ENCODE measurements at regions not wholly inside any gene's neighbourhood (a gene's known extent, or its start where the extent isn't known, plus 50 kb on each side); places are given as distances from the start of the nearest gene placed in this dataset.

DNA sequence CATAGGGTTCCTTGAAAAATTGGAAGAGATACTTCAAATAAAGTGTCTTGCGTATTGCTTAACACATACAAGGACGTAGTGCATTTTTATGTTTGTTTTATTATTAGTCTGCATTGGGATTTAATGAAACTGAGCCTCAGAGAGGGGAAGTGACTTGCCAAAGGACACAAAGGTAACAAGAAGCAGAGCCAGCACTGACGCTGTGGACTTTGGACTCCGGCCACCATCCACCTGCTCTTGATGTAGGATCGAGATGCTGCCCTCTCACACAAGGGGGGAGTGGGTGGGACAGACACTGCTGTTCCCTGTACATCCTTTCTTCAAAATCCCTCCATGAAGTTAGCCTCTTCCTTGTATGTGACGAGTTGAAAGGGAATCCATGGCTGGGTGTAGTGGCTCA is 435.4 kb upstream of the RGMA start:
- Mint-ChIP-seq H3K27ac (no peak overlapping the region), H3K27me3 (ENCODE audit: low read depth) (no peaks in the 10 kb centered on the region), H3K36me3 (ENCODE audit: insufficient read depth in 2 of 2) (no peaks in the 10 kb centered on the region), H3K4me3 (no peak overlapping the region), H3K4me1 (ENCODE audit: low read depth) (no peaks in the 10 kb centered on the region), H3K9me3 (no peaks in the 10 kb centered on the region)
- no peak for DNase-seq
- ATAC-seq (replicated peaks in 1 of 2): no peak

DNA sequence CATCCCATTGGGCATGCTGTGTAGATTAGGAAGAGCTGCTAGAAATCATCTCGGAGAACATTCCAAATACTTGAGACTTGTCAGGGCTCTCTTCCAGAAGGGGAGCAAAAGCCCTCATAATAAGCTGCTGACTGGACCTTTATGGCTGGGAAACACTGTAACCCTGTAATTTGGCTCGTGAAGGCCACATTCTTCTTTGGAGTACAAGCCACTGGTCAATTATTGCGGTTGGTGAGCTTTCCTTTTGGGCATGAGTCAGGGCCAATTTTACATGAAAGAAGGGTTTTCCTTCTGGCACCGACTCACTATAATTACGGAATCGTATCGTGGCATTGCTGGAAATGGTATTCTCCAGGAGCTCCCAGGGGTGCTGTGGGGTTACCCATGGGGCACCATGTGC is 434.5 kb upstream of the RGMA start:
- H3K36me3 Mint-ChIP-seq (ENCODE audit: insufficient read depth in 2 of 2): no peaks in the 10 kb centered on the region
- H3K4me3 Mint-ChIP-seq: no peak overlapping the region
- DNase-seq: no peak
- no peak for ATAC-seq (replicated peaks in 1 of 2)
- no peaks in the 10 kb centered on the region for H3K27me3 Mint-ChIP-seq (ENCODE audit: low read depth)
- no peak overlapping the region for H3K27ac Mint-ChIP-seq
- H3K9me3 Mint-ChIP-seq: no peaks in the 10 kb centered on the region
- no peaks in the 10 kb centered on the region for H3K4me1 Mint-ChIP-seq (ENCODE audit: low read depth)

DNA sequence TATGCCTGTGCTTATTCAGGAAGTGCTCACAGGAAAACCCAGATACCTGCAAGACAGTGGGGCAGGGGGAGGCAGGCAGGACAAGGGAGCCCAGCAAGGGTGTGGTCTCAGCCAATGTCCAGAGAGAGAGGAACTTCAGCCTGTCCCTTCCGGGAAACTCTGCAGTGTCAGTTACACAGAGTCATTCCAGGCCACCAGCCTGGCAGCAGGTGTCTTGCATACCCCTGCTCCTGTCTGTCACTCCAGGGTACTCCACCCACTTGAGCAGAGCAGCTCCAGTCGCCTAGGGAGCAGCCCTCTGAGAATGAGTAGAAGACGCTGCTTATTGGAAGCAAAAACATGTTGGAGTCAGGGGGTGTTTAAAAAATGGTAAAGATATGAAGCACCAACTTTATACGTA is 431.2 kb upstream of the RGMA start:
- DNase-seq: no peak
- H3K27ac Mint-ChIP-seq: no peak overlapping the region
- no peak overlapping the region for H3K4me3 Mint-ChIP-seq
- no peaks in the 10 kb centered on the region for H3K4me1 Mint-ChIP-seq (ENCODE audit: low read depth)
- no peaks in the 10 kb centered on the region for H3K9me3 Mint-ChIP-seq
- peaks cover 8% of the 10 kb centered on the region for H3K27me3 Mint-ChIP-seq (ENCODE audit: low read depth)
- no peak for ATAC-seq (replicated peaks in 1 of 2)
- H3K36me3 Mint-ChIP-seq (ENCODE audit: insufficient read depth in 2 of 2): no peaks in the 10 kb centered on the region

DNA sequence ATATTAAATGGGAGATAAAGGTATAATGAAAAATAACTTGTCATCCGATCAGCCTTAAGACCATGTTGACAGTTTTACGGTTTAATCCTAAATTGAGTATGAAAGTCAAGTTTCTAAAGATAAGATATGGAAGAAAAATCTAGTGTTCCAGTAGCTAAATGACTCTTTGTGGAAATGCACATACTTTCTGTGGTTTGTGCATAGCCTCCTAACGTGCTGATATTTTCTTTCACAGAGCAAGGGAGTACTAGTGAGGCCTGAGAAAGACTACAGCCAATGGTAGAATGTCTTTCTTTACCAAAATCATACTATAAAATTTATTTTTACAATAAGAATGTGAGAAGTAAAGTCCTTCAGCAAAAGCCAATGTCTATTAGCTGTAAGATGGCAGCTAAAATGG is 430.6 kb upstream of the RGMA start:
- ATAC-seq (replicated peaks in 1 of 2) (no peak), DNase-seq (no peak)
- Mint-ChIP-seq H3K4me3 (no peak overlapping the region), H3K27ac (no peak overlapping the region), H3K27me3 (ENCODE audit: low read depth) (peaks cover 8% of the 10 kb centered on the region), H3K9me3 (no peaks in the 10 kb centered on the region), H3K36me3 (ENCODE audit: insufficient read depth in 2 of 2) (no peaks in the 10 kb centered on the region), H3K4me1 (ENCODE audit: low read depth) (no peaks in the 10 kb centered on the region)

DNA sequence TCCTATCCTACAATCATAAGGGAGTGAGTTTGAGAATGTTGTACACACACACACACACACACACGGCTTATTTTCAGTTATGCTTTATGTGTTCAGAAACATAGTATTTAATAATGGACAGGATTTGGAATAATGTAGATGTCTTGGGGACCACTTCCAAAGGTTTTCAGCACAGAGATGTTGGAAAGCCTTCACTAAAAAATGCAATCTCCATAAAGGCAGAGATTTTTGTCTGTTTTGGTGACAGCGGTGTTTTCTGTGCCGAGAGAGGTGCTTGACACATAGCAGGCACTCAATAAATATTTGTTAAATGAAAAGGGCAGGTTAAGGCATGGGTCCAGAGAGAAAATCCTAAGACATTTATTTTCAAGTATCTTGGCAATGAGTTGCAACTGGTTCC is 428.2 kb upstream of the RGMA start:
- ATAC-seq (replicated peaks in 1 of 2) (no peak), DNase-seq (no peak)
- H3K27me3 Mint-ChIP-seq (ENCODE audit: low read depth): peaks cover 8% of the 10 kb centered on the region
- H3K4me3 Mint-ChIP-seq: no peak overlapping the region
- H3K4me1 Mint-ChIP-seq (ENCODE audit: low read depth): no peaks in the 10 kb centered on the region
- no peak overlapping the region for H3K27ac Mint-ChIP-seq
- H3K36me3 Mint-ChIP-seq (ENCODE audit: insufficient read depth in 2 of 2): no peaks in the 10 kb centered on the region
- H3K9me3 Mint-ChIP-seq: no peaks in the 10 kb centered on the region

DNA sequence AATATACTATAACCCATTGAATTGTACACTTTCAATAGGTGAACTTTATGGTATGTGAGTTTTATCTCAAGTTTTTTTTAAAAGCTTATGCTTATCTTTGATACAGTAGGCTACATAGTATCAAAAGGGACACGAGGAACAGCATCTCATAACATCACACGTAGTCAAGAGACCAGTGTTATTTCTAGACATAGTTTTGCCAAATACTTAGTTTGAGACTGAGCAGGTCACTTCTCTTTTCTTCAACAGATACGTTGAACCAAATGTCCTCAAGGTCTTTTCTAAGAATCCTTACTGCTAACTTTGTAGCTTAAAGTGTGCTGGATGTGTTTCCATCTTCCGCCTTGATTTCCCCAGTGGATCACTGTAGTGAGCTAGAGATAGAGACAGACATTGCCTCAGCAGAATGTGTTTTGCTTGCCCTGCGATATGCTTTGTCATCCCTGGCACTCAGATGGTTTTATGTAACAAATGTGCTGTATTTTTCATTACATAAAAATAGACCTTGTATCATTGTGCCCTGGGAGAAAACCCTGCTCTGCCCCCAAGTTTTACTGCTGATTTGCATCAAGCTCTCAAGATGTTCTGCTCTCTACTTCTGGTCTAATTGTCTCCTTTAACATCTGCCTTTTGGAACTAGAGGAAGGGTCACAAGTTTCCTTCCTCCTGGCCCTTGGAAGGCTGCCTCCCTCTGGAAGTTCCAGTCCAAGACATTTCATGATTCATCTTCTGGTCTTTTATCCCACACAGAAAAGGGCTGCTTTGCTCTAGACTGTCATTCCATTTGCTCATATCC is 426.4 kb upstream of the RGMA start:
- H3K36me3 Mint-ChIP-seq (ENCODE audit: insufficient read depth in 2 of 2): no peaks in the 10 kb centered on the region
- DNase-seq: no peak
- H3K9me3 Mint-ChIP-seq: no peaks in the 10 kb centered on the region
- ATAC-seq (replicated peaks in 1 of 2): no peak
- H3K4me3 Mint-ChIP-seq: no peak overlapping the region
- H3K4me1 Mint-ChIP-seq (ENCODE audit: low read depth): no peaks in the 10 kb centered on the region
- H3K27me3 Mint-ChIP-seq (ENCODE audit: low read depth): peaks cover 8% of the 10 kb centered on the region
- no peak overlapping the region for H3K27ac Mint-ChIP-seq

DNA sequence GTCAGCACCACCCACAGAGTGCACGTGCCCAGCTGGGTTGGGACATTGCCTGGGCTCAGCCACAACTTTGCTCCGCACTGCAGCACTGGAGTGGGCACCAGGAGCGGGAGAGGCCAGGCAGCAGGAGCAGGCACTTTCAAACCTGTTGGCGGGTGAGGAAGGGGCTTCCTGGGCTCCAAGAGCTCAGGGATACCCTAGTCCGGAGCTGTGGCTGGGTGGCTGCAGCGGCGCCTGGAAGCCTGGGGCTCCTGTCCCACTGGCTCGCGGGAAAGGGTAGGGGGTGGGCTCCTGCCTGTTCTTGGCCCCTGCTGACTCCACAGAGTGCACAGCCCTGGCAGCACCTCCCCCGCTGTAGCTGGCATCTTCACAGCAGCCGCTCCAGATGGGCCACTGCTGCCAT is 417.6 kb upstream of the RGMA start:
- Mint-ChIP-seq H3K27me3 (ENCODE audit: low read depth) (no peaks in the 10 kb centered on the region), H3K4me3 (no peak overlapping the region), H3K36me3 (ENCODE audit: insufficient read depth in 2 of 2) (no peaks in the 10 kb centered on the region), H3K27ac (no peak overlapping the region), H3K9me3 (no peaks in the 10 kb centered on the region), H3K4me1 (ENCODE audit: low read depth) (no peaks in the 10 kb centered on the region)
- ATAC-seq (replicated peaks in 1 of 2): no peak
- no peak for DNase-seq

DNA sequence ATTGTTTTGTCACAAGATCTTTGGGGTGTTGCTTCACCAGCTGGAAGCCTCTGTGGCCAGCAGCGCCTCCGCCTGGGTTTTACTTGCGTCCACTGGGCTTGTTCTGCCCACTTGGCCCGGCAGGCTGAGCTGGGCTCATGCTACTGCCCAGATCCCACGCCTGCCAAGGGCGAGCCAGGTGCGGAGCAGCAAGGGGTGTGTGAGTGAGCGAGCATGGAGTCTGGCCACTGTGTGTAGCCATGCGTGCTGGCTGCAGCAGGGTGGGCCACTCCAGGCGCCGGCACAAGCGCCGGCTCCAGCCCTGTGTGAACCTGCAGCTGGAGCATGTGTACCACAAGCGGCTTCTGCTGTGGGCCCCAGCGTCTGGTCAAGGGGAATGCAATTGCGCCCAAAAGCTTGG is 416.5 kb upstream of the RGMA start:
- no peak overlapping the region for H3K27ac Mint-ChIP-seq
- H3K4me3 Mint-ChIP-seq: no peak overlapping the region
- H3K4me1 Mint-ChIP-seq (ENCODE audit: low read depth): no peaks in the 10 kb centered on the region
- no peaks in the 10 kb centered on the region for H3K9me3 Mint-ChIP-seq
- ATAC-seq (replicated peaks in 1 of 2) (no peak), DNase-seq (no peak)
- no peaks in the 10 kb centered on the region for H3K27me3 Mint-ChIP-seq (ENCODE audit: low read depth)
- no peaks in the 10 kb centered on the region for H3K36me3 Mint-ChIP-seq (ENCODE audit: insufficient read depth in 2 of 2)

DNA sequence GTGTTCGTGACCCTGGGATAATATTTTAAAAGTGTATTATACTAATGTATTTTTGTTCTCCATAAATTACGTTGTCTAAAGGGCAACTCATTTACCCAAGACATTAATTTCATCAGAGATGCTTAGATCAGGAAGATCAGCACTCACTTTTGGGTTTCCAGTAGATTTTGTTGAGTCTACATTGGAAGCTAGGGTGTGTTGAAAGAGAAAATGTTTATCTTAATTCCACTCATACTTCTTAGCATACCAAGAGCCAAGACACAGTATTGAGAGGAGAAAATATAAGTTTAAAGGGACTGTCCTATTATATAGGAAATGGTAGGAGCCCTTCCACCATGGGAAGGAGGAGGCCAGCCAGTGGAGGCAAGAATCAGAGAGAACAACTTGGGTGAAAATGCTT is 412.9 kb upstream of the RGMA start:
- no peaks in the 10 kb centered on the region for H3K4me1 Mint-ChIP-seq (ENCODE audit: low read depth)
- H3K9me3 Mint-ChIP-seq: no peaks in the 10 kb centered on the region
- DNase-seq: no peak
- H3K27ac Mint-ChIP-seq: no peak overlapping the region
- peaks cover 9% of the 10 kb centered on the region for H3K27me3 Mint-ChIP-seq (ENCODE audit: low read depth)
- H3K4me3 Mint-ChIP-seq: no peak overlapping the region
- no peak for ATAC-seq (replicated peaks in 1 of 2)
- H3K36me3 Mint-ChIP-seq (ENCODE audit: insufficient read depth in 2 of 2): no peaks in the 10 kb centered on the region

DNA sequence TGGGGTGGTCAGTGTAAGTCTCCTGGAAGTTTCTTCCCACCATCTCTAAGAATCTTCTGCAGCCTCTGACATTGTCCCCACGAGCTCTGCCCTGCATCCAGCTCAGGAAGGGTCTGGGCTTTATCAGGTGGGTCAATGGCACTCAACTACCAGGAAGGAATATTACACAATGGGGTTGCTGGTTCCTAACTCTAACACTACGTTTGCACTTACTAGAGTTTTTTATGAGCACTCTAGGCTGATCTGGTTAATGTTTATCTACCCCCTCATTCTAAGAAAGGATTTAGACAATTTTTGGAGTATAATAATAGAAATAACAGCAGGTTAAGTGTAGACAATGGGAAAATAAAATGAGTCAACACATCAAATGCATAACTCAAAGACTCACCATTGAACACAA is 411.1 kb upstream of the RGMA start:
- no peak overlapping the region for H3K4me3 Mint-ChIP-seq
- no peak for DNase-seq
- H3K27me3 Mint-ChIP-seq (ENCODE audit: low read depth): peaks cover 9% of the 10 kb centered on the region
- no peaks in the 10 kb centered on the region for H3K4me1 Mint-ChIP-seq (ENCODE audit: low read depth)
- no peak for ATAC-seq (replicated peaks in 1 of 2)
- no peak overlapping the region for H3K27ac Mint-ChIP-seq
- H3K9me3 Mint-ChIP-seq: no peaks in the 10 kb centered on the region
- H3K36me3 Mint-ChIP-seq (ENCODE audit: insufficient read depth in 2 of 2): no peaks in the 10 kb centered on the region

DNA sequence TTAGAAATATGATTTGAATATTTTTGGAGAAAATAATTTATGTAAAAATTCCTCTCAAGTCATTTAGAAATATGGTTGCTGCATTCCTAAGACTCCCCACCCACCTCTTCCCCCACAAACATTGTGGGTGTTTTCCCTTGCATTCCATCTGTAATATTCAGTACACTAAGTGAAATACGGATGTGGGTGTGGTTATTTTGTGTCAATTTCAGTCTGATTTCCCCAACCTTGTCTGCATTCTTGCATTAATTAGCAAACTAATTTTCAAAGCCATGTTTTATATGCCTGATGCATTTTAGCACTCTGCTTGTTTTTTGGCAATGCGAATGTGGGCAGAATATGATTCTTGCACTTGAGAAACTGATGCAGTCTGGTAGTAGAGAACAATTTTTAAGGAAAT is 408.3 kb upstream of the RGMA start:
- Mint-ChIP-seq H3K36me3 (ENCODE audit: insufficient read depth in 2 of 2) (no peaks in the 10 kb centered on the region), H3K9me3 (no peaks in the 10 kb centered on the region), H3K27ac (no peak overlapping the region), H3K4me3 (no peak overlapping the region), H3K4me1 (ENCODE audit: low read depth) (no peaks in the 10 kb centered on the region), H3K27me3 (ENCODE audit: low read depth) (peaks cover 9% of the 10 kb centered on the region)
- no peak for DNase-seq
- no peak for ATAC-seq (replicated peaks in 1 of 2)

DNA sequence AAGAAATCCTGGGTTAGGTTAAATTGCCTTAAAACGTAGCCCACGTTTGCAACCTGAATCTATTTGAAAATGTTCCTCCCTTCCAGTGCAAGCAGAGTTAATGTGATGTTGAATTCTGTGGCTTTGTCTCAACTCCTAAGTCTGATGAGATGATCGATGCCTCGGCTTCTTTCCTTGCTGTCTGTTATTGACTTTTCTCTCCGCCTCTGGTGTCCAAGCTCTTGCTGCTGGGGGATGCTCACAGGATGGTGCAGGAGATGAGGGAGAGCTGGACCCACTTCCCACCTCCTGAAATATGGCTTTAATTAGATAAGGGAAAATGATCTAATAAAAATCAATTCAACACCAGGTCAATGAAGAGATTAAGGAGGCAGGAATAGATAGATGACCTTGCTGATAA is 407.9 kb upstream of the RGMA start:
- Mint-ChIP-seq H3K4me3 (no peak overlapping the region), H3K9me3 (no peaks in the 10 kb centered on the region), H3K4me1 (ENCODE audit: low read depth) (no peaks in the 10 kb centered on the region), H3K27ac (no peak overlapping the region), H3K36me3 (ENCODE audit: insufficient read depth in 2 of 2) (no peaks in the 10 kb centered on the region), H3K27me3 (ENCODE audit: low read depth) (peaks cover 9% of the 10 kb centered on the region)
- ATAC-seq (replicated peaks in 1 of 2) (no peak), DNase-seq (no peak)

DNA sequence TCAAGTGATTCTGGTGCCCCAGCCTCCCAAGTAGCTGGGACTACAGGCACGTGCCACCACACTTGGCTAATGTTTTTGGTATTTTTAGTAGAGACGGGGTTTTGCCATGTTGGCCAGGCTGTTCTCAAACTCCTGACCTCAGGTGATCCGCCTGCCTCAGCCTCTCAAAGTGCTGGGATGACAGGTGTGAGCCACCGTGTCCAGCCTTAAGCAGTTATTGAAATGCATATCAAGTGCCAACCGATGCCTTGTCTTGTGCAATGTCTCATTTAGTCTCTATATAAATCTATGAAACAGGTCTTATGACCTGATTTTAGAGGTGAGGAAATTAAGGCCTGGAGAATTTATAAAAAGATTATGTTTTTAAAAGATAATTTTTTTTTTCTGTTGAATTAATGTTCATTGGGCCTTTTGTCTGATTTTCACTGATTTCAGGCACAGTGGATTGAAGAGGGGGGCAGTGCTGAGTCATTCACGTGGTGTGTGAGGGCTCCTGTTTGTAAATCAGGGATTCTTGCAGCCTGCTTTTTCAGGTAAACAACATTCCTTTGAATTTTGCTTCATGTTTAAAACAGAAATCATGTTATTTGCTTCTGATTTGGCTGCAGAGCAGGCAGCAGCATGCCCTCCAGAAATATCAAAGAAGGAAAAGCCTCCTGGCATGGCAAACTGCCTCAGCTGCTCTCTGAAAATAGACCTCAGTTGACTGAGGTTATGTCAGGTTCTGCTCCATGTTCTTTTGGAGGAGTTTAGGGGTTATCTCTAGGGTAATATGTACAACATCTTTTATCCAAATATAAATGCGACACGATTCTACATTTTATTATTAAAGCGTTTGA is 407.0 kb upstream of the RGMA start:
- ATAC-seq (replicated peaks in 1 of 2): no peak
- Mint-ChIP-seq H3K36me3 (ENCODE audit: insufficient read depth in 2 of 2) (no peaks in the 10 kb centered on the region), H3K4me1 (ENCODE audit: low read depth) (no peaks in the 10 kb centered on the region)

DNA sequence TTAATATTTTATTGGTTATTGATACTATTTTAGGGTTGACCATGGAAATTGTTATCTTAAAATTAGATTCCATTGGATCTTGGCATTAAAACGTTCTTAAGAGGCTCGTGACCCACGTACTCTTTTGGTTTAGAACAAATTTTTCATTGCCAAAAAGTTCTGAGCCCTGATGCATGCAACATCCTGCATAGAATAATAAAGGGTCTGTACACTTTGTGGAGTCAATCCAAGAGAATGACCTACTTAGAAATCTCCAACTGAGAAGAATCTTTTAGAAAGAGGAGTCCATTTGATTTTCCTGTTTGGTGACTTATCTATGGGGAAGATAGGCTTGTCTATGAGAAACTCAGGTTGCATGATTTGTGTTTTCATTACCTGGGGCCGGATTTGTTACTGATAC is 404.2 kb upstream of the RGMA start:
- no peaks in the 10 kb centered on the region for H3K36me3 Mint-ChIP-seq (ENCODE audit: insufficient read depth in 2 of 2)
- no peak overlapping the region for H3K4me3 Mint-ChIP-seq
- H3K27me3 Mint-ChIP-seq (ENCODE audit: low read depth): peaks cover 8% of the 10 kb centered on the region
- H3K4me1 Mint-ChIP-seq (ENCODE audit: low read depth): no peaks in the 10 kb centered on the region
- no peak for ATAC-seq (replicated peaks in 1 of 2)
- no peak overlapping the region for H3K27ac Mint-ChIP-seq
- DNase-seq: no peak
- H3K9me3 Mint-ChIP-seq: no peaks in the 10 kb centered on the region

More for the DNA sequence above, 407.0 kb upstream of the RGMA start:
- Mint-ChIP-seq H3K27me3 (ENCODE audit: low read depth) (peaks cover 9% of the 10 kb centered on the region), H3K4me3 (no peak overlapping the region), H3K9me3 (no peaks in the 10 kb centered on the region), H3K27ac (no peak overlapping the region)
- DNase-seq: no peak
